ENCODE measurements at regions not wholly inside any gene's neighbourhood (a gene's known extent, or its start where the extent isn't known, plus 50 kb on each side); places are given as distances from the start of the nearest gene placed in this dataset.

GRCh38 chrX:69063486-69063885, 101.8 kb downstream of the PJA1 start:
- TF ChIP-seq CTCF (IDR thresholded peaks at IDR 0.05; ENCODE audit: extremely low read depth in 1 of 2, insufficient read depth in 1 of 2, low read depth in 1 of 2, low read length in 2 of 2) = no peak
- no peak for TF ChIP-seq EZH2 (IDR thresholded peaks at IDR 0.05; ENCODE audit: borderline replicate concordance, low read depth, low read length, severe bottlenecking)
- TF ChIP-seq POLR2AphosphoS5 (IDR thresholded peaks at IDR 0.05; ENCODE audit: insufficient read depth, low read depth, low read length) = no peak
- TF ChIP-seq POLR2A (IDR thresholded peaks at IDR 0.05; ENCODE audit: low read depth, low read length) = no peak
- TF ChIP-seq, protein P1, sequence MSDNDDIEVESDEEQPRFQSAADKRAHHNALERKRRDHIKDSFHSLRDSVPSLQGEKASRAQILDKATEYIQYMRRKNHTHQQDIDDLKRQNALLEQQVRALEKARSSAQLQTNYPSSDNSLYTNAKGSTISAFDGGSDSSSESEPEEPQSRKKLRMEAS (IDR thresholded peaks at IDR 0.05; ENCODE audit: insufficient read depth, insufficient read length) = no peak
- TF ChIP-seq GATA2 (IDR thresholded peaks at IDR 0.05; ENCODE audit: insufficient read depth, insufficient read length, low read depth, low read length) = no peak
- TF ChIP-seq FOS (IDR thresholded peaks at IDR 0.05; ENCODE audit: borderline replicate concordance, insufficient read depth, low read length) = no peak

All from endothelial cell of umbilical vein (primary cell).